ENCODE measurements at regions not wholly inside any gene's neighbourhood (a gene's known extent, or its start where the extent isn't known, plus 50 kb on each side); places are given as distances from the start of the nearest gene placed in this dataset.

- TF ChIP-seq RAD21 (IDR thresholded peaks at IDR 0.05; ENCODE audit: low read length) (no peak), POLR2A (IDR thresholded peaks at IDR 0.05; ENCODE audit: low read depth, low read length) (no peak), ELK1 (IDR thresholded peaks at IDR 0.05; ENCODE audit: borderline replicate concordance, low read depth, low read length) (no peak), CTCF (conservative IDR thresholded peaks at IDR 0.05; ENCODE audit: low read depth, low read length) (no peak), MXI1 (IDR thresholded peaks at IDR 0.05; ENCODE audit: borderline replicate concordance, low read depth, low read length) (no peak), SMC3 (IDR thresholded peaks at IDR 0.05; ENCODE audit: low read depth, low read length) (no peak), RCOR1 (IDR thresholded peaks at IDR 0.05; ENCODE audit: insufficient replicate concordance, low read length) (no peak), MAZ (IDR thresholded peaks at IDR 0.05; ENCODE audit: borderline replicate concordance, low read depth, low read length) (no peak), FOS (IDR thresholded peaks at IDR 0.05; ENCODE audit: low read depth, low read length) (no peak), RFX5 (IDR thresholded peaks at IDR 0.05; ENCODE audit: low read depth, low read length) (no peak)
Measured at GRCh38 chr14:43792980-43793379, 714.1 kb downstream of the FSCB start.
